22Rv1 (cell line): ENCODE measurements at regions not wholly inside any gene's neighbourhood (a gene's known extent, or its start where the extent isn't known, plus 50 kb on each side); places are given as distances from the start of the nearest gene placed in this dataset.
A peak's percentile ranks its signal among the peaks of the same experiment; 100 is the strongest.

Experiments
- H3K27ac ChIP-seq: fragments of 450-650 bp; 2 replicates; pipeline ENCODE4 v1.5.1; 2017
- CTCF ChIP-seq: fragments of 450-650 bp; IDR thresholded peaks from 2 replicates; pipeline ENCODE4 v1.5.1; 2017; ENCODE audit warnings: mild to moderate bottlenecking
- ZFX ChIP-seq: fragments of 450-650 bp; IDR thresholded peaks from 2 replicates; pipeline ENCODE4 v1.6.1; 2017; ENCODE audit warnings: antibody characterized with exemption, borderline replicate concordance

GRCh38 chr4:93888308-93888707 lies 59.8 kb downstream of the ATOH1 start:
- no peak overlapping the region for H3K27ac ChIP-seq
- no peak for TF ChIP-seq ZFX
- TF ChIP-seq CTCF, result no peak

- no peak overlapping the region for H3K27ac ChIP-seq
- TF ChIP-seq ZFX, result no peak
- no peak for TF ChIP-seq CTCF
These were observed 60.2 kb downstream of the ATOH1 start for GRCh38 chr4:93888768-93889167.

- TF ChIP-seq ZFX, result no peak
- TF ChIP-seq CTCF, result no peak
- H3K27ac ChIP-seq, result no peak overlapping the region
These were observed 62.7 kb downstream of the ATOH1 start for GRCh38 chr4:93891244-93891643.

GRCh38 chr4:93894995-93895394 lies 66.4 kb downstream of the ATOH1 start:
- no peak for TF ChIP-seq CTCF
- TF ChIP-seq ZFX, result no peak
- no peak overlapping the region for H3K27ac ChIP-seq

GRCh38 chr4:93896516-93896915 lies 68.0 kb downstream of the ATOH1 start:
- H3K27ac ChIP-seq, result no peak overlapping the region
- TF ChIP-seq CTCF, result no peak

- TF ChIP-seq ZFX (no peak), CTCF (peak; percentile 76)
- H3K27ac ChIP-seq, result no peak overlapping the region
These were observed 69.0 kb downstream of the ATOH1 start for GRCh38 chr4:93897559-93897958.

- TF ChIP-seq ZFX, result no peak
- TF ChIP-seq CTCF, result no peak
- H3K27ac ChIP-seq, result no peak overlapping the region
These were observed 80.2 kb downstream of the ATOH1 start for GRCh38 chr4:93908778-93909177.
